ENCODE measurements at regions not wholly inside any gene's neighbourhood (a gene's known extent, or its start where the extent isn't known, plus 50 kb on each side); places are given as distances from the start of the nearest gene placed in this dataset.

DNA sequence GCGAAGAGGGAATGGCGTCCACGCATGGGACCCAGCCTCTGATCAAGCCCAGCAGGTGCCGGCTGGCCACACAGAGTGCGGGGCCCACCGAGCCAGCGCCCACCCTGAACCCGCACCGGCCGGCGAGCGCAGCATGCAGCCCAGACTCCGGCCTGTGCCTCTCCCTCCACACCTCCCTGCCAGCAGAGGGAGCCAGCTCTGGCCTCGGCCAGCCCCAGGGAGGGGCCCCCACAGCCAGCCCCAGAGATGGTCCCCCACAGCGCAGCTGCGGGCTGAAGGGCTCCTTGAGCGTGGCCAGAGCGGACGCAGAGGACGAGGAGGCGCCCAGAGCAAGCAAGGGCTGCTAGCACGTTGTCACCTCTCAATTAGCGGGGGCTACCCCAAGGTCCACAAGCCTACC lies 904.5 kb downstream of the SLITRK6 start:
- DNase-seq (no peak), ATAC-seq (ENCODE audit: insufficient read depth, low FRiP score) (no peak)
- Histone ChIP-seq H3K4me3 (no peak overlapping the region), H3K9me3 (ENCODE audit: control insufficient read depth in 4 of 4, insufficient read depth in 3 of 4, low read length in 3 of 4) (no peaks in the 10 kb centered on the region), H3K27ac (ENCODE audit: low read depth in 1 of 2, low read length in 1 of 2) (no peak overlapping the region), H3K27me3 (ENCODE audit: control insufficient read depth in 3 of 3, insufficient read depth in 3 of 3, low read length in 2 of 3) (no peaks in the 10 kb centered on the region), H3K4me1 (ENCODE audit: control insufficient read depth in 5 of 5, insufficient read depth in 5 of 5, low read length in 5 of 5) (no peaks in the 10 kb centered on the region), H3K36me3 (ENCODE audit: control insufficient read depth in 4 of 4, insufficient read depth in 4 of 4, low read length in 4 of 4) (no peaks in the 10 kb centered on the region), H3K9ac (ENCODE audit: insufficient read depth in 1 of 2, low read length in 2 of 2) (no peak overlapping the region)
- WGBS, 2 donors: 96 to 99% methylated on average over 22 to 23 of the region's 23 CpGs
- TF ChIP-seq, protein P1, sequence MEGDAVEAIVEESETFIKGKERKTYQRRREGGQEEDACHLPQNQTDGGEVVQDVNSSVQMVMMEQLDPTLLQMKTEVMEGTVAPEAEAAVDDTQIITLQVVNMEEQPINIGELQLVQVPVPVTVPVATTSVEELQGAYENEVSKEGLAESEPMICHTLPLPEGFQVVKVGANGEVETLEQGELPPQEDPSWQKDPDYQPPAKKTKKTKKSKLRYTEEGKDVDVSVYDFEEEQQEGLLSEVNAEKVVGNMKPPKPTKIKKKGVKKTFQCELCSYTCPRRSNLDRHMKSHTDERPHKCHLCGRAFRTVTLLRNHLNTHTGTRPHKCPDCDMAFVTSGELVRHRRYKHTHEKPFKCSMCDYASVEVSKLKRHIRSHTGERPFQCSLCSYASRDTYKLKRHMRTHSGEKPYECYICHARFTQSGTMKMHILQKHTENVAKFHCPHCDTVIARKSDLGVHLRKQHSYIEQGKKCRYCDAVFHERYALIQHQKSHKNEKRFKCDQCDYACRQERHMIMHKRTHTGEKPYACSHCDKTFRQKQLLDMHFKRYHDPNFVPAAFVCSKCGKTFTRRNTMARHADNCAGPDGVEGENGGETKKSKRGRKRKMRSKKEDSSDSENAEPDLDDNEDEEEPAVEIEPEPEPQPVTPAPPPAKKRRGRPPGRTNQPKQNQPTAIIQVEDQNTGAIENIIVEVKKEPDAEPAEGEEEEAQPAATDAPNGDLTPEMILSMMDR (IDR thresholded peaks at IDR 0.05; ENCODE audit: control extremely low read depth, extremely low read depth): no peak

DNA sequence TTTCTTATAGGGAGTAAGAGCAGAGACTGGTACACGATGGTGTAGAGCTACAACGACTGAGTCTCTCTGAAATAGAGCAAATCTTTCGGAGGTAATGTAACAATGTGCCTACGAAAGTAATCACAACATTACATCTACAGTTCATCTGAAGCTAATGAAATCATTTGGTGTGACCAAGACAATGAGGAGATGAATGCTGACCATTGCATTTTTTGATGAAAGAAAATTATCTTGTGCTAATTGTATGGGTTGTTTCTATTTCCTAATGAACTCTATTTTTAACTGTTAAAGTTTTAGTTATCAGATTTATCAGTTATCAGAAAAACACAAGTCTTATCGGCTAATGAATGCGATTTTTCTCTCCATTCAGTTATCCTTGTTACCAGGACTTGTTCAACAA lies 913.4 kb downstream of the SLITRK6 start:
- Histone ChIP-seq H3K27ac (ENCODE audit: low read depth in 1 of 2, low read length in 1 of 2) (no peak overlapping the region), H3K36me3 (ENCODE audit: control insufficient read depth in 4 of 4, insufficient read depth in 4 of 4, low read length in 4 of 4) (no peaks in the 10 kb centered on the region), H3K4me3 (no peak overlapping the region), H3K27me3 (ENCODE audit: control insufficient read depth in 3 of 3, insufficient read depth in 3 of 3, low read length in 2 of 3) (no peaks in the 10 kb centered on the region), H3K4me1 (ENCODE audit: control insufficient read depth in 5 of 5, insufficient read depth in 5 of 5, low read length in 5 of 5) (no peaks in the 10 kb centered on the region), H3K9me3 (ENCODE audit: control insufficient read depth in 4 of 4, insufficient read depth in 3 of 4, low read length in 3 of 4) (no peaks in the 10 kb centered on the region), H3K9ac (ENCODE audit: insufficient read depth in 1 of 2, low read length in 2 of 2) (no peak overlapping the region)
- DNase-seq (no peak), ATAC-seq (ENCODE audit: insufficient read depth, low FRiP score) (no peak)
- 88 to 91% methylated on average over 6 of the region's 6 CpGs for WGBS, 2 donors
- TF ChIP-seq, protein P1 (IDR thresholded peaks at IDR 0.05; ENCODE audit: control extremely low read depth, extremely low read depth): no peak

DNA sequence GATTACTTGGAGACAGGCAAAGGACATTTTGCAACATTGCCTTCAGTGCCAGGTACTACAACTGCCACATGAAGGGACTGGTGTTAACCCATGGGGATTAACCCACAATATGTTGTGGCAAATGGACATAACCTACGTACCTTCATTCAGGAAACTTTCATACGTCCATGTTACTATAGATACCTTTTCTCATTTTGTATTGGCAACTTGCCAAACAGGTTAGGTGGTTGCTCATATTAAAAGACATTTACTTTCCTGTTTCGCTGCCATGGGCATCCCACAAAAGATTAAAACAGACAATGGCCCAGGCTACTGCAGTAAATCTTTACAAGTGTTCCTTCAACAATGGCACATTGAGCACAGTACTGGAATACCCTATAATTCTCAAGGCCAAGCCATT lies 925.3 kb downstream of the SLITRK6 start:
- H3K27me3 ChIP-seq (ENCODE audit: control insufficient read depth in 3 of 3, insufficient read depth in 3 of 3, low read length in 2 of 3): no peaks in the 10 kb centered on the region
- H3K9ac ChIP-seq (ENCODE audit: insufficient read depth in 1 of 2, low read length in 2 of 2): no peak overlapping the region
- no peak overlapping the region for H3K4me3 ChIP-seq
- TF ChIP-seq, protein P1 (IDR thresholded peaks at IDR 0.05; ENCODE audit: control extremely low read depth, extremely low read depth): no peak
- DNase-seq: no peak
- H3K36me3 ChIP-seq (ENCODE audit: control insufficient read depth in 4 of 4, insufficient read depth in 4 of 4, low read length in 4 of 4): no peaks in the 10 kb centered on the region
- H3K27ac ChIP-seq (ENCODE audit: low read depth in 1 of 2, low read length in 1 of 2): no peak overlapping the region
- 72 to 78% methylated on average over 3 of the region's 3 CpGs for WGBS, 2 donors
- no peaks in the 10 kb centered on the region for H3K9me3 ChIP-seq (ENCODE audit: control insufficient read depth in 4 of 4, insufficient read depth in 3 of 4, low read length in 3 of 4)
- H3K4me1 ChIP-seq (ENCODE audit: control insufficient read depth in 5 of 5, insufficient read depth in 5 of 5, low read length in 5 of 5): no peaks in the 10 kb centered on the region
- ATAC-seq (ENCODE audit: insufficient read depth, low FRiP score): no peak

DNA sequence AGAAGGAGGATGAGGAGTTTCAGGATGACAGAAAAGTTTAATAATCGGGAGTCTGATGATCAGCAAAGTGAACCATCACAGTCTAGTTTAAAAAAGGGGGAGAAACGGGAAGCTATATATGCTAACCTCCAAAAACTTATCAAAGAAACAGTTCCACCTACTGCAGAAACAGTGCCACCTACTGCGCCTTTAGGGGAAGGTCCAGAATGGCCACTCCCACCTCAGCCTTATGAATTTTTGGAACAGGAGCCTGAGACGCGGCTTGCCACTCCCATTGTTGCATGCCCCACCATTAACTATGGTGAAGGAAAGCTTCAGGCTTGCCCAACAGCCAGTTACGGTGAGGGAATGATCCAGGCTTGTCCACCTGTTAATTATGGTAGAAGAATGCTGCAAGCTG lies 929.0 kb downstream of the SLITRK6 start:
- Histone ChIP-seq H3K4me3 (no peak overlapping the region), H3K4me1 (ENCODE audit: control insufficient read depth in 5 of 5, insufficient read depth in 5 of 5, low read length in 5 of 5) (no peaks in the 10 kb centered on the region), H3K9ac (ENCODE audit: insufficient read depth in 1 of 2, low read length in 2 of 2) (no peak overlapping the region), H3K27ac (ENCODE audit: low read depth in 1 of 2, low read length in 1 of 2) (no peak overlapping the region), H3K36me3 (ENCODE audit: control insufficient read depth in 4 of 4, insufficient read depth in 4 of 4, low read length in 4 of 4) (no peaks in the 10 kb centered on the region), H3K27me3 (ENCODE audit: control insufficient read depth in 3 of 3, insufficient read depth in 3 of 3, low read length in 2 of 3) (no peaks in the 10 kb centered on the region), H3K9me3 (ENCODE audit: control insufficient read depth in 4 of 4, insufficient read depth in 3 of 4, low read length in 3 of 4) (no peaks in the 10 kb centered on the region)
- ATAC-seq (ENCODE audit: insufficient read depth, low FRiP score): no peak
- no peak for DNase-seq
- TF ChIP-seq, protein P1 (IDR thresholded peaks at IDR 0.05; ENCODE audit: control extremely low read depth, extremely low read depth): no peak
- WGBS, 2 donors: 81 to 97% methylated on average over 6 of the region's 6 CpGs

Measured in lung (tissue), 11 donors.